ENCODE measurements at regions not wholly inside any gene's neighbourhood (a gene's known extent, or its start where the extent isn't known, plus 50 kb on each side); places are given as distances from the start of the nearest gene placed in this dataset.
"Not testable (repeated sequence)": the region's sequence is repeated elsewhere in the genome, so short reads cannot be mapped to it uniquely, and the experiment has no call there.

- no peak for ATAC-seq
Observed at GRCh38 chr4:132269303-132269990, 879.6 kb upstream of the PCDH10 start.

DNA sequence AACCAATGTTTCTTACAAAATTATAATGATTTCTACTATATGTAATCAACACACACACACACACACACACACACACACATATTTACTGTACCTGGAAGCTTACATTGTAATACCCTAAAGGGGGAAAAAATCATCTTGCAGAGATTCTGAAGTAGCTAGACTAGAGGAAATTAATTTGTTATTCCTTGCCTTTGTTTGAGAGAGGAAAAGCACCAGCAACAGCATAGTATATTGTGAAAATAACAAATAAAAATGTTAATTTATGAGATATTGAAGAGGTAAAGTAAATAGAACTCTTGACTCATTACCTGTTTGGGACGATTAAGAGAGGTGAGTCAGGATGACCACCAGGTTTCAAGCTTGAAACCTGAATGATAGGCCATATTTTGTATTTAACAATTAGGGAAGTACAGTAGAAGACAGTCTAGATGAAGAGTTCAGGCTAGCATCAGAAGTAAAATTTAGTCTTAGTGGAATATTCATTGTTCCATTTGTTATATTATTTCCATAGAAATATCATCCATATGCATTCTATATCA, 873.4 kb upstream of the PCDH10 start:
- no peak for ATAC-seq

GRCh38 chr4:132276185-132276584, 872.9 kb upstream of the PCDH10 start:
- ATAC-seq, result no peak

DNA sequence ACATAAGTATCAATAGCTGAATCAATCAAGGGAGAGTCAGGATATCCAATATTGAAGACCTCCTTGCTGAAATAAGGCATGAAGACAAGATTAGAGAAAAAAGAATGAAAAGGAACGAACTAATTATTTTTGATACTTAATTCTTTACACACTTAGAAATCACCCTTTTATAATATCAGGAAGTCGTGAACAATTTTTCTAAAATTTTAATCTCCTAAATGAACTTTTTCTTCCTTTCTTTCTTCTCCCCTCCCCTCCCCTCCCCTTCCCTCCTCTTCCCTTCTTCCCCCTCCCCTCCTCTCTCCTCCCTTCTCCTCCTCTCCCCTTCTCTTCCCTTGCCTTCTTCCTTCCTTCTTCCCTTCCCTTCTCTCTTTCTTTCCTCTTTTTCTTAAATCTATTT, 872.1 kb upstream of the PCDH10 start:
- ATAC-seq, result no peak

- no peak for ATAC-seq
Observed at GRCh38 chr4:132281733-132282132, 867.4 kb upstream of the PCDH10 start.

DNA sequence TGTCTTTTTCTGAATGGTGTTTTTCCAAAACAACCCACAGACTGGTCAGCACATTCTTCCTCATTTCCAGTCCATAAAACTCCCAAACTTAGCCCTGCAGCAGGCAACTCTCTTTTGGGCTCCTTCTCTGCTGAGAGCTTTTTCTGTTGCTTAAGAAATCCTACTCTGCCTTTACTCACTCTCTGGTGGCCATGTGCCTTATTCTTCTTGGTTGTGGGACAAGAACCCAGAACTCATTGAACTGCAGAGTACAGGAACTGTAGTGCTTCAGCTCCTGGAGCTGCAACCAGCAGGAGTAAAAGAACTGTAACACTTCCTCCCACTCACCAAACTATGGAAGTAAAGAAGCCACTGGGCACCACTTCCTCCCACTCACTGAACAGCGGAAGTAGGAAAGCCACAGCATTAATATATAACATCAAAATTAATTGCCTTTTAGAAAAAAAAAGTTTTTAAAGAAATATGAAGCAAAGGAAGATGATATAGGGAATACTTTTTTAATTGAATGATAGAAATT, 864.1 kb upstream of the PCDH10 start:
- ATAC-seq, result no peak

DNA sequence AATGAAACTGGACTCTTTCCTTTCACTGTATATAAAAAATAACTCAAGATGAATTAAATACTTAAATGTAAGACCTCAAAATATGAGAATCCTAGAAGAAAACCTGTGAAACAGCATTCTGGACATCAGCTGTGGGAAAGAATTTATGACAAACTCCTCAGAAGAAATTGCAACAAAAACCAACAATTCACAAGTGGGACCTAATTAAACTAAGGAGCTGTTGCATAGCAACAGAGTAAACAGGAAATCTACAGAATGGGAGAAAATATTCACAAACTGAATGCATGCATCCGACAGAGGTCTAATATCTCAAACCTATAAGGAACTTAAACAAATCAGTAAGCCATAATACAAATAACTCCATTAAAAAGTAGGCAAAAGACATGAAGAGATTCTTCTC, 851.7 kb upstream of the PCDH10 start:
- no peak for ATAC-seq

GRCh38 chr4:132299841-132300240, 849.3 kb upstream of the PCDH10 start:
- ATAC-seq, result no peak

DNA sequence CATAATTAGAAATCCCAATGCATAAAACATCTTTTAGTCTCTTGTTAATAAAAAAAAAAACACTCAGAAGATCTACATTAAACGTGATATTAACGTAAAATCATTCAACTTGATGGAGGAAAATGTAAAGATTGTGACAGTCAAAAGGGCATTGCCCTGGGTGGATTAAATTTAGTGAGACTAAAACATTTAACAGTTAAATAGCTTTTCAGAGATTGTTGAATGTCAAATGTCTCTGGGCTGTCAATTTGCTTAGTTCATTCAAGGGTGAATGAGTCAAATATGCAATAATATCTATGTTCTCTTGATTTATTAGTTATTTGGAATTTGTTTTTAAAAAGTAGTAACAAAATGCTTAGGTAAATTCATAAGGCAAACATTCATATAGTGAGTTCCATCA, 836.6 kb upstream of the PCDH10 start:
- no peak for ATAC-seq

GRCh38 chr4:132313852-132314251, 835.2 kb upstream of the PCDH10 start:
- ATAC-seq, result no peak

DNA sequence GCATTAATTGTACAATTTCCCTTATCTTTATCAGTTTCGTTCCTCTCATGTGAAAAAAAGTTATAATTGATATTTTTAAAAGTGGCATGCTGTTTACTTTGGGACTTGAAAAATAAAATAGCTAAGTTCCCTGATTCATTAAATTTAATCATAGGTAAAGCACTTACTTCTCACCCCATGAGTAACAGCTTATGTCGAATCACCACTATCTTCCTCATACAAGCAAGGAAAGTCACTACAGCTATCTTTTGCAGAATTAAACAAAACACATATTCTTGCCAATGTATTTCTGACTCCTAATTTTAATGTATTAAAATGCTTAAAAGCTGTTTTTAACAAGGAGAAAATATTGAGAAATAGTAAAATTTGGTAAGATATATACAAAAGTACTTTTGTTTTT, 832.4 kb upstream of the PCDH10 start:
- no peak for ATAC-seq

GRCh38 chr4:132317923-132318322, 831.2 kb upstream of the PCDH10 start:
- no peak for ATAC-seq

DNA sequence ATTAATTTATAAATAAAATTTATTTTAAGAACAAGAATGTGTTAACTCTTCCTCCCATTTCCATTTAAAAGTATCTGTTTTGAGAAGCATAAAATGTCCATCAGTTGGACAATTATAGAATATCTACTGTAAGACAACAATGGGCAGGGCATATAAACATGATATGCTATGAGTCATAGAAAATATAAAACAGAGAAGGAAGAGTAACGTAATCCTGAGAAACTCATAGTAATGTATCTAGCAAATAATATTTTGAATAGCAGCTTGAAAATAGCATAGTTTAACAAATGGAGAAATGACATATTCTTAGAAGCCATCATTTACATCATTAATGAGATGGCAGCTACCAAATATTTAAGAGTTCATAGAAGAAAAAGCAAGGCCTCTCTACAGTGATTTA, 820.3 kb upstream of the PCDH10 start:
- ATAC-seq, result no peak

- no peak for ATAC-seq
Observed at GRCh38 chr4:132330994-132331393, 818.1 kb upstream of the PCDH10 start.

DNA sequence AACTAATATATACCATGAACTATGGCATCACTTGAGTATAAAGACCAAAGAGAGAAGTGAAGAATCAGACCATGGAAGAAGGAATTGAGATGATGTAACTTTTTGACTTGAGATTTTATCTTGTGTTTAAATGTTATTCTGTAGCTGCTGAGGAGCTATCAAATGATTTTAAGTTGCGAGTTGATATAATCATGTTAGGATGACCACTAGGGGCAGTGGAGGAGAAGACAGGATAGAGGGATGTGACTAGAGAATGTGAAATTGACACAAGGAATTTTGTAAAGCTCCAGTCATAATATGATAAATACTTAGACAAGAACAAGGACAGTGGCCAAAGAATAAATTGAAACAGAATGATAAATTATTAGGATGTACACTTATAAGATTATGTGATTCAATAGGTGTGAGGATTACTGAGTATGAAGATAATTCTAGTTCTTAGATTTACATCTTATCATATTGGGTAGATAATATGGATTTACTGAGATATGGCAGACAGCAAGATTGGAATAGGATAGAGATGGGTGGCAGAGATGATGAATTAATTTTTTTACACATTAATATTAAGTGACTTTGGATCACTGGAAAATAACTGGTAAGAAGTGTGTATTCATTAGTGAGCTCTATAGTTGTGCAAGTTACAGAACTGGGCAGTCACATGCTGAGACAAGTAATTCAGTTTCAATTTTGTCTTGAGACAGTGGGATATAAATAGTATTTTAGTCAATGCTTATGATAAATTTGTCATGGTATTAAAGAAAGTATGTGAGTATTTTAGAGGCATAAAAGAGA, 816.0 kb upstream of the PCDH10 start:
- ATAC-seq, result no peak

DNA sequence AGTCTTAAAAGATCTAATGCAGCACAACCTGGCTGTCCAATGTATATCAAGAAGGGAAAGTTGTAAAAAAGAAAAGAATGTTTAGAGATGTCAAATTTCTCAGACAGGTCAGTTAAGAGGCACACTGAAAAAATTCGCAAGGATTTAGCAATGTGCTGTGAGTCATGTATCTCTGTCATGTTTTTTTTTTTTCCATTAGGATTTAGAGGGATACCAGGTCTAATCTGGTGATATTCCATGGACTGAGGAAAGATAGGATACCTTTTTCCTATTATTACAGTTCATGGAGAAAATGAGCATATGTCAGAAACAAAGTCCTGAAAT, 815.4 kb upstream of the PCDH10 start:
- ATAC-seq, result no peak

DNA sequence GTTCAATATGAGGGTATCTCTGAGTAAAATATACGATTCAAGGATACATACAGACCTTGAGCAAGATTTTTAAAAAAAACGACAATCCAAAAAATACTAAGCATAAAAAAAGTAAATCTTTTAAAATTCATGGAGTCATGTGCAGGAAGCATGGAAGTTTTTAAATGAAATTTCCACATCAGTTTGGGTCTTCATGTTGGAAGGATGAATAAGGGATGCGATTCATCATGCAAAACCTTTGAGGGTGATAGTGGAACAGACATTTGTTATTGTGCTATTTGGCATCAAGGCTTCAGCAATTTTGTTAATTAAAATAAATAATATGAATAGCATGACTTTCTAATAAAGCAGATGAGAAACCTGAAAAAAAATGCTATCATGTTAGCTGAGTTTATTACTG, 815.0 kb upstream of the PCDH10 start:
- ATAC-seq, result no peak

- ATAC-seq, result no peak
Observed at GRCh38 chr4:132344924-132345828, 803.9 kb upstream of the PCDH10 start.

GRCh38 chr4:132346016-132346415, 803.1 kb upstream of the PCDH10 start:
- ATAC-seq, result no peak

DNA sequence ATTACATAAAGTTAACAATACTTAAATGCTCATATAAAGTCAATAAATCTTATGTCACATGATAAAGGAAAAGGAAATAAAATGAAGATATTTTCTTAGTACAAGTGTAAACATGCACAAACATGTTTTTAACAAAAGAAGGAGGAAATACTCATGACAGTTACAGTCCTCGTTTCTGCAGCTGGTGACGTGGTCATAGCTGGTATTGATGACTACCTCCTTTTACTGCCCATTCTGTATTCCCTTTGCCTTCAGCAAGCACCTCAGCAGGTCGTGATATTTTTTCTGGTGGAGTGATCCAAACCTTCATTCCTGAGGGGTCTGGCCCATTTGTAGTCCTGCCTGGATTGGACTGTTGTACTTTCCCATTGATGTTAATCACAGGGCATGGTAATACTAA, 797.5 kb upstream of the PCDH10 start:
- ATAC-seq, result not testable (repeated sequence)

DNA sequence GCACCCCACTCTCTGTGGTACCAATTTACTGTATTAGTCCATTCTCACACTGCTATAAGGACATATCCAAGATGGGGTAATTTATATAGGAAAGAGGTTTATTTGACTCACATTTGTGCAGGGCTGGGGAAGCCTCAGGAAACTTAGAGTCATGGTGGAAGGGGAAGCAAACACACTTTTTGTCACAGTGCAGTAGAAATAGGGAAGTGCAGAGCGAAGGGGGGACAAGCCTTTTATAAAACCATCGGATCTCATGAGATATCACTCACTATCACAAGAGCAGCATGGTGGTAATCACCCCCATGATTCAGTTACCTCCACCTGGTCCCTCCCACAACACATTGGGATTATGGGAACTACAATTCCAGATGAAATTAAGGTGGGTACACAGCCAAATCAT, 766.9 kb upstream of the PCDH10 start:
- ATAC-seq, result no peak

DNA sequence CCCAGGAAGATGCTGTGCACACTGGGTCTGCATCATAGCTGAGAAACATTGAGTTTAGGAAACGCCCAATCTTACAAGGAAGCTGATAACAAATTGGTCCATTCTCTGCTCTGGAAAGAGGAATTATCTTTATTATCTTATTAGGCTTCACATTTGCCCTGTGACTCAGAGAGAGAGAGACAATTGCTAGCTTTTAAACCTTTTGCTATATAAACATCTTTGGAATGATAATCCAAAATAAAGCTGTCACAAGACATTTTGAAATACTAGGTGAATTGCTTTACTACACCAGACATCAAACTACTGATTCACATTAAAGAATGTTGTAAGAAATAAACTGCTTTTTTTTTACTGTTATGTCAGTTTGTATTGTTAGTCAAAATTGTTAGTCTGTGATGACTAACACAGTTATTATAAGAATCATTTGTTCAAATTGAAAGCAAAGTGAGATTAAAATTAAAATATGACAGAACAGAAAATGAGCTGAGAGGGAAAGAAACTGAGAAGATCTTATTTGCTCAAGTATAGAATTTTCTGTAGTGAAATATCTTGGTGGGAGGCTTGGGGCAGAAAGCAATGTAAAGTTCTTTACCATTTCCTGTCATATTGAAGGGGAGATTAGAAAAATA, 765.4 kb upstream of the PCDH10 start:
- no peak for ATAC-seq

- ATAC-seq, result no peak
Observed at GRCh38 chr4:132384709-132385108, 764.4 kb upstream of the PCDH10 start.
